ENCODE measurements at regions not wholly inside any gene's neighbourhood (a gene's known extent, or its start where the extent isn't known, plus 50 kb on each side); places are given as distances from the start of the nearest gene placed in this dataset.

DNA sequence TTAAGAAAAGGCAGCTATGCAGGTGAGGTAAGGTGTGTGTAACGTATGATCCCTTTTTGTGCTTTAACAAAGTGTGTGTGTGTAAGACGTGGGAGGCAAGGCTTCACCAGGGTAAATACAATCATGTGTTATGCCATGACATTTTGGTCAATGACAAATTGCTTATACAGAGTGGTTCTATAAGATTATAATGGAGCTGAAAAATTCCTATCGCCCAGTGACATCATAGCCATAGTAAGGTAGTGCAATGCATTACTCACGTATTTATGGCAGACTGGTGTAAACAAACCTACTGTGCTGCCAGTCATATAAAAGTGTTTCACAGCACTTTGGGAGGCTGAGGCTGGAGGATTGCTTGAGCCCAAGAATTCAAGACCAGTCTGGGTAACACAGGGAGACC is 60.2 kb upstream of the LCTL start:
- TF ChIP-seq, protein P1, sequence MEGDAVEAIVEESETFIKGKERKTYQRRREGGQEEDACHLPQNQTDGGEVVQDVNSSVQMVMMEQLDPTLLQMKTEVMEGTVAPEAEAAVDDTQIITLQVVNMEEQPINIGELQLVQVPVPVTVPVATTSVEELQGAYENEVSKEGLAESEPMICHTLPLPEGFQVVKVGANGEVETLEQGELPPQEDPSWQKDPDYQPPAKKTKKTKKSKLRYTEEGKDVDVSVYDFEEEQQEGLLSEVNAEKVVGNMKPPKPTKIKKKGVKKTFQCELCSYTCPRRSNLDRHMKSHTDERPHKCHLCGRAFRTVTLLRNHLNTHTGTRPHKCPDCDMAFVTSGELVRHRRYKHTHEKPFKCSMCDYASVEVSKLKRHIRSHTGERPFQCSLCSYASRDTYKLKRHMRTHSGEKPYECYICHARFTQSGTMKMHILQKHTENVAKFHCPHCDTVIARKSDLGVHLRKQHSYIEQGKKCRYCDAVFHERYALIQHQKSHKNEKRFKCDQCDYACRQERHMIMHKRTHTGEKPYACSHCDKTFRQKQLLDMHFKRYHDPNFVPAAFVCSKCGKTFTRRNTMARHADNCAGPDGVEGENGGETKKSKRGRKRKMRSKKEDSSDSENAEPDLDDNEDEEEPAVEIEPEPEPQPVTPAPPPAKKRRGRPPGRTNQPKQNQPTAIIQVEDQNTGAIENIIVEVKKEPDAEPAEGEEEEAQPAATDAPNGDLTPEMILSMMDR (IDR thresholded peaks at IDR 0.05; ENCODE audit: poor library complexity), result no peak
- TF ChIP-seq EZH2 (IDR thresholded peaks at IDR 0.05; ENCODE audit: borderline replicate concordance), result no peak
- TF ChIP-seq EZH2phosphoT487 (IDR thresholded peaks at IDR 0.05; ENCODE audit: low read depth, severe bottlenecking, unreplicated experiment), result no peak
